Lower leg skin (tissue), 4 donors: ENCODE measurements at regions not wholly inside any gene's neighbourhood (a gene's known extent, or its start where the extent isn't known, plus 50 kb on each side); places are given as distances from the start of the nearest gene placed in this dataset.
"Not testable (repeated sequence)": the region's sequence is repeated elsewhere in the genome, so short reads cannot be mapped to it uniquely, and the experiment has no call there.

Source experiments
- DNase-seq, 2 donors: peaks; one replicate each; pipeline ENCODE4 v3.0.0-alpha.2; 2019; ENCODE audit warnings: low spot score in 2 of 2
- H3K4me3 ChIP-seq: fragments of 200-600 bp; sonication (generic); 2 replicates; pipeline ENCODE4 v1.5.1; 2017; ENCODE audit warnings: mild to moderate bottlenecking, low read depth; ENCODE audit not compliant: poor library complexity, severe bottlenecking
- CTCF ChIP-seq, 3 donors: fragments of 450-650 bp; IDR thresholded peaks; one replicate each; pipeline ENCODE4 v1.5.1; 2016; ENCODE audit warnings: antibody characterized with exemption in 3 of 3, mild to moderate bottlenecking in 3 of 3, moderate library complexity in 2 of 3
- POLR2A ChIP-seq, 2 donors: fragments of 450-650 bp; IDR thresholded peaks; one replicate each; pipeline ENCODE4 v1.6.1; 2016 to 2017; ENCODE audit warnings: antibody characterized with exemption in 2 of 2, mild to moderate bottlenecking in 1 of 2, moderate library complexity in 1 of 2
- WGBS, 2 donors: methylation state at CpG; one replicate each; pipeline ENCODE4 v1.1.5; 2018; 5-methylcytosine and 5-hydroxymethylcytosine counted together
- intact Hi-C: fragments of 100-400 bp; cut with DNase I; formaldehyde crosslinking; loops from one replicate; pipeline ENCODE4 v1.15.0; 2023; ENCODE audit warnings: low total_unique reads

- TF ChIP-seq CTCF (IDR thresholded peaks at IDR 0.05), result no peak
- TF ChIP-seq POLR2A (IDR thresholded peaks at IDR 0.05), result no peak
- H3K4me3 ChIP-seq, result no peak overlapping the region
- DNase-seq, result no peak
- intact Hi-C loops, result no loop called here
- WGBS, 2 donors, result 92% methylated on average over 1 of the region's 1 CpG
Measured at GRCh38 chr5:44183312-44183711, 205.9 kb downstream of the FGF10 start.

DNA sequence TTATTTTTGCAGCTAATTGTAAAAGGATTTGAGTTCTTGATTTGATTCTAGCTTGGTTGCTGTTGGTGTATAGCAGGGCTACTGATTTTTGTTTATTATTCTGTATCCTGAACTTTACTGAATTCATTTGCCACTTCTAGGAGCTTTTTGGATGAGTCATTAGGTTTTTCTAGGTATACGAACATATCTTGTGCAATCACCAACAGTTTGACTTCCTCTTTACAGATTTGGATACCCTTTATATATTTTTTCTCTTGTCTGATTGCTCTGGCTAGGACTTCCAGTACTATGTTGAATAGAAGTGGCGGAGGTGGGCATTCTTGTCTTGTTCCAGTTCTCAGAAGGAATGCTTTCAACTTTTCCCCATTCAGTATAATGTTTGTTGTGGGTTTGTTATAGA, 210.8 kb downstream of the FGF10 start:
- intact Hi-C loops, result no loop called here
- DNase-seq, result no peak
- TF ChIP-seq CTCF (IDR thresholded peaks at IDR 0.05) (no peak), POLR2A (IDR thresholded peaks at IDR 0.05) (no peak)
- no peak overlapping the region for H3K4me3 ChIP-seq
- 78 to 85% methylated on average over 2 of the region's 2 CpGs for WGBS, 2 donors

- no peak for DNase-seq
- H3K4me3 ChIP-seq, result no peak overlapping the region
- no peak for TF ChIP-seq POLR2A (IDR thresholded peaks at IDR 0.05)
- no peak for TF ChIP-seq CTCF (IDR thresholded peaks at IDR 0.05)
- intact Hi-C loops, result no loop called here
Measured at GRCh38 chr5:44167540-44167939, 221.7 kb downstream of the FGF10 start.

GRCh38 chr5:44160369-44160768, 228.9 kb downstream of the FGF10 start:
- no peak for TF ChIP-seq POLR2A (IDR thresholded peaks at IDR 0.05)
- TF ChIP-seq CTCF (IDR thresholded peaks at IDR 0.05), result no peak
- 58 to 65% methylated on average over 4 of the region's 4 CpGs for WGBS, 2 donors
- intact Hi-C loops, result no loop called here
- H3K4me3 ChIP-seq, result no peak overlapping the region
- DNase-seq, result no peak

- TF ChIP-seq CTCF (IDR thresholded peaks at IDR 0.05) (no peak), POLR2A (IDR thresholded peaks at IDR 0.05) (no peak)
- WGBS, 2 donors, result 93% methylated on average over 5 of the region's 5 CpGs
- no peak for DNase-seq
- intact Hi-C loops, result loop anchor here (5.0 kb wide), 1 partner anchor 962 kb away; no protein-coding TSS in a partner anchor
- no peak overlapping the region for H3K4me3 ChIP-seq
Measured at GRCh38 chr5:44150075-44150723, 239.0 kb downstream of the FGF10 start.

DNA sequence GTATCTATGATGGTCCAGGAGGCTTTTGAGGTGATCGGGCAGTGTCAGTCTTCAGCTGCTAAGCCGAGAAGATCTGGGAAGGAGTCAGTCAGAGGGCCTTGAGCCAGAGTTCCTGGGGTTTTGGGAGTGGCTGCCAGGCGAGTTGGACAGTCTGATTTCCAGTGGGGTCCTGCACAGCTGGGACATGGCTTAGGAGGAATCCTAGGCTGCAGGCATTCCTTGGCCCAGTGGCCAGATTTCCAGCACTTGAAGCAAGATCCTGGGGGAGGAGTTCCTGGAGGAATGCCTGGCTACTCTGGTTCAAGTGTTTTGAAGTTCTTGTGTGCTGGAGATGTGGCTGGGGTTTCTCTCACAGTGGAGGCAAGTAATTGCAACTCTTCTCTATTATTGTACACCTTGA, 271.3 kb downstream of the FGF10 start:
- intact Hi-C loops, H3K4me3 ChIP-seq: not testable (repeated sequence)
- WGBS, 2 donors, result 57 to 62% methylated on average over 3 of the region's 3 CpGs
- peak; percentile 47 to 88 for DNase-seq

DNA sequence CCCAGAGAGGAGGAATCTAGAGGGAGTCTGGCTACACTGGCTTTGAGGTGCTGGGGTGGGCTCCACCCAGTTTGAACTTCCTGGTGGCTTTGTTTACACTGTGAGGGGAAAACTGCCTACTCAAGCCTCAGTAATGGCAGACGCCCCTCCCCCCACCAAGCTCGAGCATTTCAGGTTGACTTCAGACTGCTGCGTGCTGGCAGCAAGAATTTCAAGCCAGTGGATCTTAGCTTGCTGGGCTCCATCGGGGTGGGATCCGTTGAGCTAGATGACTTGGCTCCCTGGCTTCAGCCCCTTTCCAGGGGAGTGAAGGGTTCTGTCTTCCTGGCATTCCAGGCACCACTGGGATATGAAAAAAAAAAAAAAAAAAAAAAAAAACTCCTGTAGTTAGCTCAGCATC, 281.0 kb downstream of the FGF10 start:
- H3K4me3 ChIP-seq, DNase-seq, intact Hi-C loops: not testable (repeated sequence)
- 50 to 57% methylated on average over 2 to 5 of the region's 5 CpGs for WGBS, 2 donors
